ENCODE measurements at regions not wholly inside any gene's neighbourhood (a gene's known extent, or its start where the extent isn't known, plus 50 kb on each side); places are given as distances from the start of the nearest gene placed in this dataset.
"Not testable (repeated sequence)": the region's sequence is repeated elsewhere in the genome, so short reads cannot be mapped to it uniquely, and the experiment has no call there.

- no peak for TF ChIP-seq CTCF (IDR thresholded peaks at IDR 0.05; ENCODE audit: insufficient read depth, missing control alignments)
- DNase-seq (ENCODE audit: insufficient read length, low spot score) (no peak), FAIRE-seq (no peak)
Observed at GRCh38 chr6:97978855-97979271, 695.8 kb upstream of the MMS22L start.

- FAIRE-seq; DNase-seq (ENCODE audit: insufficient read length, low spot score): not testable (repeated sequence)
Observed at GRCh38 chr6:97979285-97979684, 696.3 kb upstream of the MMS22L start.

- no peak for DNase-seq (ENCODE audit: insufficient read length, low spot score)
- FAIRE-seq = peak; percentile 38
- no peak for TF ChIP-seq CTCF (IDR thresholded peaks at IDR 0.05; ENCODE audit: insufficient read depth, missing control alignments)
Observed at GRCh38 chr6:97989451-97989850, 706.4 kb upstream of the MMS22L start.

GRCh38 chr6:97995158-97995557, 712.1 kb upstream of the MMS22L start:
- FAIRE-seq = no peak
- TF ChIP-seq CTCF (IDR thresholded peaks at IDR 0.05; ENCODE audit: insufficient read depth, missing control alignments) = no peak
- no peak for DNase-seq (ENCODE audit: insufficient read length, low spot score)

- no peak for TF ChIP-seq CTCF (IDR thresholded peaks at IDR 0.05; ENCODE audit: insufficient read depth, missing control alignments)
- DNase-seq (ENCODE audit: insufficient read length, low spot score) = no peak
Observed at GRCh38 chr6:98002678-98003077, 719.7 kb upstream of the MMS22L start.

GRCh38 chr6:98014442-98015201, 731.6 kb upstream of the MMS22L start:
- DNase-seq (ENCODE audit: insufficient read length, low spot score) = no peak

More at GRCh38 chr6:98002678-98003077, 719.7 kb upstream of the MMS22L start:
- no peak for FAIRE-seq

GRCh38 chr6:98016565-98016964, 733.5 kb upstream of the MMS22L start:
- no peak for FAIRE-seq
- no peak for TF ChIP-seq CTCF (IDR thresholded peaks at IDR 0.05; ENCODE audit: insufficient read depth, missing control alignments)
- no peak for DNase-seq (ENCODE audit: insufficient read length, low spot score)

More at GRCh38 chr6:98014442-98015201, 731.6 kb upstream of the MMS22L start:
- TF ChIP-seq CTCF (IDR thresholded peaks at IDR 0.05; ENCODE audit: insufficient read depth, missing control alignments) = no peak
- FAIRE-seq = no peak
